SU-DHL-6 (cell line): ENCODE measurements at regions not wholly inside any gene's neighbourhood (a gene's known extent, or its start where the extent isn't known, plus 50 kb on each side); places are given as distances from the start of the nearest gene placed in this dataset.

ENCODE experiments used
- EZH2phosphoT487 ChIP-seq: fragments of 200-600 bp; sonication (generic), shearing (Covaris generic); conservative IDR thresholded peaks from 2 replicates; pipeline ENCODE4 v1.6.1; 2018; ENCODE audit warnings: mild to moderate bottlenecking, antibody characterized with exemption, low read length, moderate library complexity, mixed read lengths
- TF ChIP-seq, protein P1 (sequence below): fragments of 200-600 bp; sonication (generic); IDR thresholded peaks from one replicate; pipeline ENCODE4 v1.5.1; 2017; ENCODE audit warnings: antibody characterized with exemption, mild to moderate bottlenecking, low read length, moderate library complexity; ENCODE audit not compliant: insufficient read depth, poor library complexity, severe bottlenecking

DNA sequence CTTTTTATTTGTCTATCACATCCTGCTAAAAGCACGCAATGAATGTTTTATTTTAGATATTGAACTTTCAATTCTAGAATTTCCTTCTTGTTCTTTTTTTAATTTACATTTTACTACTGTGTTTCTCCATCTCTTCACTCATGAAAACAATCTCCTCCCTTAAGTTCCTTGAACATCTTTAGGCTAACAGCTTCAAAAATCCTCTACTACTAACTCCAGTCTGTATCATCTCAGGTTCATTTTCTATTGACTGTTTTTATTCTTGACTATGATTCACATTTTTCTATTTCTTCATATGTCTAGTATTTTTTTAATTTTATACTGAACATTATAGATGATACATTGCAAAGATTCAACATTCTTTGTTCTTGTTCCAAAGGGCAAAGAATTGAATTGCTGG is 79.2 kb upstream of the NCK2 start:
- TF ChIP-seq, protein P1, sequence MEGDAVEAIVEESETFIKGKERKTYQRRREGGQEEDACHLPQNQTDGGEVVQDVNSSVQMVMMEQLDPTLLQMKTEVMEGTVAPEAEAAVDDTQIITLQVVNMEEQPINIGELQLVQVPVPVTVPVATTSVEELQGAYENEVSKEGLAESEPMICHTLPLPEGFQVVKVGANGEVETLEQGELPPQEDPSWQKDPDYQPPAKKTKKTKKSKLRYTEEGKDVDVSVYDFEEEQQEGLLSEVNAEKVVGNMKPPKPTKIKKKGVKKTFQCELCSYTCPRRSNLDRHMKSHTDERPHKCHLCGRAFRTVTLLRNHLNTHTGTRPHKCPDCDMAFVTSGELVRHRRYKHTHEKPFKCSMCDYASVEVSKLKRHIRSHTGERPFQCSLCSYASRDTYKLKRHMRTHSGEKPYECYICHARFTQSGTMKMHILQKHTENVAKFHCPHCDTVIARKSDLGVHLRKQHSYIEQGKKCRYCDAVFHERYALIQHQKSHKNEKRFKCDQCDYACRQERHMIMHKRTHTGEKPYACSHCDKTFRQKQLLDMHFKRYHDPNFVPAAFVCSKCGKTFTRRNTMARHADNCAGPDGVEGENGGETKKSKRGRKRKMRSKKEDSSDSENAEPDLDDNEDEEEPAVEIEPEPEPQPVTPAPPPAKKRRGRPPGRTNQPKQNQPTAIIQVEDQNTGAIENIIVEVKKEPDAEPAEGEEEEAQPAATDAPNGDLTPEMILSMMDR, result no peak
- TF ChIP-seq EZH2phosphoT487, result no peak
